NB4 (cell line): ENCODE measurements at regions not wholly inside any gene's neighbourhood (a gene's known extent, or its start where the extent isn't known, plus 50 kb on each side); places are given as distances from the start of the nearest gene placed in this dataset.

Source experiments
- TF ChIP-seq, protein P1 (sequence below): IDR thresholded peaks from one replicate; pipeline ENCODE4 v1.5.1; 2012; ENCODE audit warnings: low read depth, low read length
- TF ChIP-seq, protein P2 (sequence below): IDR thresholded peaks from 2 replicates; pipeline ENCODE4 v1.6.1; 2011; ENCODE audit warnings: low read depth, low read length

DNA sequence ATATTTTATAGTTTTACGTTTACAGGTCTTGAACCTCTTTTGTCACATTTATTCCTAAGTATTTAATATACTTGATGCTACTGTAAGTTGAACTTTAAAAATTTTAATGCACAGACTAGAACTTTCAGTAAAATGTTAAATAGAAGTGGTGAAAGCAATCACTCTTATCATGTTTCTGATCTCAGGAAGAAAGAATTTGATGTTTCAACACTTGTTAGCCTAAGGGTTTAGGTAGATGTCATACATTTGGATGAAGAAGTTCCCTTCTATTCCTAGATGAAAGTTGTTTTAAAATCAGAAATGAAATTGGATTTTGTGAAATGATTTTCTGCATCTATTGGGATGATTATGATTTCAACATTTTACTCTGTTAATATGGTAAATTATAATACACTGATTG lies 63.6 kb upstream of the TTLL7 start:
- TF ChIP-seq, protein P1, sequence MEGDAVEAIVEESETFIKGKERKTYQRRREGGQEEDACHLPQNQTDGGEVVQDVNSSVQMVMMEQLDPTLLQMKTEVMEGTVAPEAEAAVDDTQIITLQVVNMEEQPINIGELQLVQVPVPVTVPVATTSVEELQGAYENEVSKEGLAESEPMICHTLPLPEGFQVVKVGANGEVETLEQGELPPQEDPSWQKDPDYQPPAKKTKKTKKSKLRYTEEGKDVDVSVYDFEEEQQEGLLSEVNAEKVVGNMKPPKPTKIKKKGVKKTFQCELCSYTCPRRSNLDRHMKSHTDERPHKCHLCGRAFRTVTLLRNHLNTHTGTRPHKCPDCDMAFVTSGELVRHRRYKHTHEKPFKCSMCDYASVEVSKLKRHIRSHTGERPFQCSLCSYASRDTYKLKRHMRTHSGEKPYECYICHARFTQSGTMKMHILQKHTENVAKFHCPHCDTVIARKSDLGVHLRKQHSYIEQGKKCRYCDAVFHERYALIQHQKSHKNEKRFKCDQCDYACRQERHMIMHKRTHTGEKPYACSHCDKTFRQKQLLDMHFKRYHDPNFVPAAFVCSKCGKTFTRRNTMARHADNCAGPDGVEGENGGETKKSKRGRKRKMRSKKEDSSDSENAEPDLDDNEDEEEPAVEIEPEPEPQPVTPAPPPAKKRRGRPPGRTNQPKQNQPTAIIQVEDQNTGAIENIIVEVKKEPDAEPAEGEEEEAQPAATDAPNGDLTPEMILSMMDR: no peak
- TF ChIP-seq, protein P2, sequence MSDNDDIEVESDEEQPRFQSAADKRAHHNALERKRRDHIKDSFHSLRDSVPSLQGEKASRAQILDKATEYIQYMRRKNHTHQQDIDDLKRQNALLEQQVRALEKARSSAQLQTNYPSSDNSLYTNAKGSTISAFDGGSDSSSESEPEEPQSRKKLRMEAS: no peak
